AG20443 (cell line): ENCODE measurements at regions not wholly inside any gene's neighbourhood (a gene's known extent, or its start where the extent isn't known, plus 50 kb on each side); places are given as distances from the start of the nearest gene placed in this dataset.

Experiments
- DNase-seq: peaks from one replicate; pipeline ENCODE4 v3.0.0; 2012; ENCODE audit warnings: low spot score, mixed read lengths

GRCh38 chr10:83663918-83664317 is 475.4 kb upstream of the GHITM start:
- no peak for DNase-seq

GRCh38 chr10:83666762-83667161 is 472.5 kb upstream of the GHITM start:
- no peak for DNase-seq

GRCh38 chr10:83667594-83667993 is 471.7 kb upstream of the GHITM start:
- no peak for DNase-seq

- no peak for DNase-seq
Observed at GRCh38 chr10:83673316-83673715, 466.0 kb upstream of the GHITM start.

DNA sequence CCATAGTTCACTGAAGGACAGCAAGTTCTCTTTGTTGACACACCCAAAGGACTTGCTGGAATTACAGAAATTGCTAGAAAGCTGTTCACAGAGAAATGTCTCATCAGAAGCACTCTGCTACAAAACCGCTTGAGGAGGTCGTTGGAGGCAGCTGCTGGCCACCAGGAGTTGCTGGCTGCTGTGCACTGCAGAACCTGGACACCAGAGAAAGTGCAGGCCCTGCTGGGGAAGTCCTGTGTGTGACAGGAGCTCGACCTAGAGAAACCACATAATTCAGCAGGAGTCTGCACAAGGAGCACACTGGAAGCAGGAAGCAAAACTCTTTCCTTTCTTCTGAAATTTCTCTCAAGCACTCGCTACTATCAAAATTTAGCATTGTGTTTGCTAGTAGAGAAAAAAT is 461.5 kb upstream of the GHITM start:
- no peak for DNase-seq

- DNase-seq = no peak
Observed at GRCh38 chr10:83678850-83679249, 460.5 kb upstream of the GHITM start.

GRCh38 chr10:83680470-83680891 is 458.8 kb upstream of the GHITM start:
- DNase-seq = no peak

DNA sequence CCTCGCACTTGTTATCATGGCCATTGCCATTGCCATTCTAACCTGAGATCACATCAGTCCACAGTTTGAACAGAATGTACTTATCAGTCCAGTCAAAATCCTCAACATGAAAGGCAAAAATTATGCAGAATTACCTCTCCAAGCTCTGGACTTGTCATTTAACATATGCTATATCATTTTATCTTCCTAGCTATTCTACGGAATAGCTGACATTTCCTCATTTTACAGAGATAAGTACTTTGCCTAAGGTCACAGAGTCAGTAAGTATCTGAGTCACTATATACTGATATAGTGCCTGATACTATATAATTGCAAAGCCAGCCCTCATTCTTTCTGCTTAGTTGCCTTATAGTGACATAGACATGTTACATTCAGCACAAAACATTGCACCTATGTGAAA is 456.9 kb upstream of the GHITM start:
- no peak for DNase-seq

GRCh38 chr10:83685458-83685857 is 453.9 kb upstream of the GHITM start:
- no peak for DNase-seq

- DNase-seq = no peak
Observed at GRCh38 chr10:83691791-83692596, 447.3 kb upstream of the GHITM start.

GRCh38 chr10:83698899-83699298 is 440.4 kb upstream of the GHITM start:
- no peak for DNase-seq

DNA sequence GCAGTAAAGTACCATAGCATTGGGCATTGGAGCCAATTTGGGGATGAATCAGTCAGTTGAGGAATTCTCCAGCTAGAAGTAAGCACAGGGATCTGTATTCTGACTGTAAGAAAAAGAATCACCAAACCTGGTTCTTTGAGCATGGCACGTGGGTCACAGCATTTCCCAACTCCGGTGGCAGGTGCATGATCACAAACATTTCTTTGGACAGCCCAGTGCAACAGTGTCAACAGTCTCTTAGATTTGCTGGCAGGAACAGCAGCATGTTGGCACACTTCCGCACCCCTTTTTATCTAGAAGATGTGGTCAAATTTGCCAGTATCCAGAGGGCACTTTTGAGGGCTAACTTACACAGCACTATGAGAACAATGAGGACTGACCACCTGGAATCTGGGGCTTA is 437.5 kb upstream of the GHITM start:
- no peak for DNase-seq

GRCh38 chr10:83702731-83703130 is 436.6 kb upstream of the GHITM start:
- DNase-seq = no peak

GRCh38 chr10:83706120-83706519 is 433.2 kb upstream of the GHITM start:
- DNase-seq = no peak

- DNase-seq = no peak
Observed at GRCh38 chr10:83706952-83707582, 432.2 kb upstream of the GHITM start.

- no peak for DNase-seq
Observed at GRCh38 chr10:83713423-83713822, 425.9 kb upstream of the GHITM start.

GRCh38 chr10:83723080-83723479 is 416.2 kb upstream of the GHITM start:
- DNase-seq = no peak

GRCh38 chr10:83724471-83725241 is 414.7 kb upstream of the GHITM start:
- no peak for DNase-seq

DNA sequence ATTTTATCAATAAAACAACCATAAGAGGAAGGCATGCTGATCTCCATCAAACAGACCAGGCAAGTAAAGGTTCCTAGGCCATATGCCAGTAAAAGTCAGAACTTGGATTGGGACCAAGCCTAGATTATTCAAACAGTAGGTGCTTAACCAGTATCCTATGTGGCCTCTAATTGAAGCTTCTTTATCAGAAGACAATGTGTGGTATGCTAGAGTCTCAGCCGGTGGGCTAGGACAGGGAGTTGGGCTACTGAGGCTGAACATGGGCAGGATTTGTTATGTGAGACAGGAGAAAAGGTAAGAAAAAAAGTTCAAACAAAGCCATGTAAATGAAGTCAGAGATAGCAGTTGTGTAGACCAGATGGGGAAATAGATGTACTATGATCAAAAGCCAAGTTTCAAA is 413.7 kb upstream of the GHITM start:
- no peak for DNase-seq

GRCh38 chr10:83734278-83734677 is 405.0 kb upstream of the GHITM start:
- DNase-seq = no peak

- DNase-seq = no peak
Observed at GRCh38 chr10:83736008-83736407, 403.3 kb upstream of the GHITM start.

GRCh38 chr10:83750604-83751003 is 388.7 kb upstream of the GHITM start:
- no peak for DNase-seq

- no peak for DNase-seq
Observed at GRCh38 chr10:83753490-83753889, 385.8 kb upstream of the GHITM start.
